Mesenchymal stem cell (in vitro differentiated cells and primary cell): ENCODE measurements at regions not wholly inside any gene's neighbourhood (a gene's known extent, or its start where the extent isn't known, plus 50 kb on each side); places are given as distances from the start of the nearest gene placed in this dataset.
"Not testable (repeated sequence)": the region's sequence is repeated elsewhere in the genome, so short reads cannot be mapped to it uniquely, and the experiment has no call there.

Experiments
- DNase-seq: peaks from one replicate; pipeline ENCODE4 v3.0.0-alpha.2; 2013
- H2AFZ ChIP-seq: one replicate; pipeline ENCODE4 v1.6.1; 2013; ENCODE audit warnings: low read depth, mild to moderate bottlenecking, control low read depth, inconsistent platforms, low read length, moderate library complexity
- H2AK5ac ChIP-seq: 2 replicates; pipeline ENCODE4 v1.6.1; 2013; ENCODE audit warnings: low read length, moderate library complexity, mild to moderate bottlenecking, inconsistent platforms; ENCODE audit not compliant: severe bottlenecking
- H2BK120ac ChIP-seq: one replicate; pipeline ENCODE4 v1.6.1; 2013; ENCODE audit warnings: low read depth, mild to moderate bottlenecking, inconsistent platforms, low read length, moderate library complexity
- H2BK12ac ChIP-seq, 2 experiments: one replicate each; pipeline ENCODE4 v1.6.1; 2013; ENCODE audit warnings: inconsistent platforms in 2 of 2, low read length in 2 of 2, mild to moderate bottlenecking in 2 of 2, moderate library complexity in 2 of 2, control low read depth in 1 of 2
- H2BK15ac ChIP-seq: one replicate; pipeline ENCODE4 v1.6.1; 2013; ENCODE audit warnings: mild to moderate bottlenecking, low read depth, inconsistent platforms; ENCODE audit not compliant: poor library complexity, severe bottlenecking
- H2BK5ac ChIP-seq: 2 replicates; pipeline ENCODE4 v1.6.1; 2013; ENCODE audit warnings: low read depth, mild to moderate bottlenecking, low read length, control low read depth, inconsistent platforms; ENCODE audit not compliant: poor library complexity, severe bottlenecking
- H3K14ac ChIP-seq, 2 experiments: one replicate each; pipeline ENCODE4 v1.6.1; 2013; ENCODE audit warnings: inconsistent platforms in 2 of 2, low read length in 2 of 2, control low read depth in 1 of 2, mild to moderate bottlenecking in 1 of 2, moderate library complexity in 1 of 2
- H3K18ac ChIP-seq, 2 experiments: one replicate each; pipeline ENCODE4 v1.6.1; 2013; ENCODE audit warnings: inconsistent platforms in 2 of 2, low read length in 2 of 2, control low read depth in 1 of 2, low read depth in 1 of 2, mild to moderate bottlenecking in 1 of 2
- H3K23ac ChIP-seq, 2 experiments: one replicate each; pipeline ENCODE4 v1.6.1; 2013; ENCODE audit warnings: inconsistent platforms in 2 of 2, low read length in 2 of 2, mild to moderate bottlenecking in 2 of 2, moderate library complexity in 2 of 2, control low read depth in 1 of 2
- H3K27ac ChIP-seq: 2 replicates; pipeline ENCODE4 v1.5.1; 2013; ENCODE audit warnings: mild to moderate bottlenecking, moderate library complexity, low read length, control low read depth, inconsistent platforms; ENCODE audit not compliant: poor library complexity, severe bottlenecking
- H3K27me3 ChIP-seq, 2 experiments: 2 replicates each; pipeline versions ENCODE4 v1.6.1 to v1.7.0; 2013; ENCODE audit warnings: low read length in 2 of 2, mild to moderate bottlenecking in 2 of 2, moderate library complexity in 2 of 2, control low read depth in 1 of 2, inconsistent platforms in 1 of 2; ENCODE audit not compliant: control insufficient read depth in 1 of 2, insufficient read depth in 1 of 2
- H3K36me3 ChIP-seq, 2 experiments: 2 replicates each; pipeline versions ENCODE4 v1.6.1 to v1.7.0; 2013; ENCODE audit warnings: low read length in 2 of 2, control low read depth in 1 of 2, inconsistent platforms in 1 of 2, low read depth in 1 of 2, mild to moderate bottlenecking in 1 of 2; ENCODE audit not compliant: insufficient read depth in 2 of 2, control insufficient read depth in 1 of 2
- H3K4ac ChIP-seq, 2 experiments: one replicate each; pipeline ENCODE4 v1.6.1; 2013; ENCODE audit warnings: inconsistent platforms in 2 of 2, low read length in 2 of 2, mild to moderate bottlenecking in 2 of 2, moderate library complexity in 2 of 2, control low read depth in 1 of 2, low read depth in 1 of 2
- H3K4me1 ChIP-seq: 2 replicates; pipeline ENCODE4 v1.6.1; 2013; ENCODE audit warnings: low read depth, low read length, control low read depth; ENCODE audit not compliant: control insufficient read depth, insufficient read depth
- H3K4me2 ChIP-seq: 2 replicates; pipeline ENCODE4 v1.6.1; 2013; ENCODE audit warnings: low read length, mild to moderate bottlenecking, inconsistent platforms; ENCODE audit not compliant: poor library complexity, severe bottlenecking
- H3K4me3 ChIP-seq, 2 experiments: 2 replicates each; pipeline versions ENCODE4 v1.5.1 to v1.7.0; 2013; ENCODE audit warnings: low read length in 2 of 2, mild to moderate bottlenecking in 2 of 2, control low read depth in 1 of 2, low read depth in 1 of 2; ENCODE audit not compliant: insufficient read depth in 1 of 2
- H3K79me1 ChIP-seq: replicated peaks from 2 replicates; pipeline ENCODE4 v1.6.1; 2013; ENCODE audit warnings: mild to moderate bottlenecking, control low read depth, low read length, inconsistent platforms; ENCODE audit not compliant: poor library complexity, severe bottlenecking
- H3K9ac ChIP-seq: 2 replicates; pipeline ENCODE4 v1.7.0; 2013; ENCODE audit warnings: mild to moderate bottlenecking, low read length, moderate library complexity
- H3K9me3 ChIP-seq: 2 replicates; pipeline ENCODE4 v1.7.0; 2013; ENCODE audit warnings: mild to moderate bottlenecking, low read length; ENCODE audit not compliant: control insufficient read depth
- H4K8ac ChIP-seq: one replicate; pipeline ENCODE4 v1.6.1; 2013; ENCODE audit warnings: inconsistent platforms, mild to moderate bottlenecking, low read length, moderate library complexity
- H4K91ac ChIP-seq: one replicate; pipeline ENCODE4 v1.6.1; 2013; ENCODE audit warnings: mild to moderate bottlenecking, low read length, inconsistent platforms
- WGBS: methylation state at CpG from one replicate; pipeline ENCODE4 v1.1.7; 2013; ENCODE audit warnings: mixed read lengths; 5-methylcytosine and 5-hydroxymethylcytosine counted together

DNA sequence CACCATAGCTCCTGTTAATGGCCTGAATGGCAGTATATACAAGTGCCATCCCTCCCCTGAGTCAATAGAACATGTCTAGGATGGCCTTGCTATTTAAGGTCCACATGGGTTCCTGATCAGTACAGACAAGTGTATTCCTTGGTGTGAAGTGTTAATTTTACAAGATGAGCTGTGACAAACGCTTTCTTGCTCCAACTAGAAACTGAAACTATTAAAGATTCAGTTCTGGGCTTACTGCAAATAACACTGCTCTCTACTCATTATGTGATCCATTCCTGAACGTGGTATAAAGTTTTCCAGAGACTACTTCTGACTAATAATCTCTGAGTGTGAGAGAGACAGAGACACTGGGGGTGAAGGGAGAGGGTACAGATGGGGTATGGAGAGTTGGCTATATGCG is 198.0 kb upstream of the FBXL4 start:
- Histone ChIP-seq H3K14ac (no peak overlapping the region), H3K23ac (no peak overlapping the region), H4K91ac (no peak overlapping the region), H2BK5ac (no peak overlapping the region), H2AK5ac (no peak overlapping the region), H3K79me1 (no peaks in the 10 kb centered on the region), H3K4me3 (no peak overlapping the region), H3K27ac (no peak overlapping the region), H3K36me3 (no peaks in the 10 kb centered on the region), H2BK120ac (no peak overlapping the region), H3K9me3 (no peaks in the 10 kb centered on the region), H2BK15ac (no peak overlapping the region), H3K18ac (no peak overlapping the region), H3K27me3 (no peaks in the 10 kb centered on the region), H2BK12ac (no peak overlapping the region), H2AFZ (no peak overlapping the region), H3K9ac (no peak overlapping the region), H3K4ac (no peak overlapping the region), H3K4me2 (no peak overlapping the region), H4K8ac (no peak overlapping the region), H3K4me1 (no peaks in the 10 kb centered on the region)
- DNase-seq, result no peak
- WGBS, result 33% methylated on average over 1 of the region's 3 CpGs

GRCh38 chr6:99143108-99143861 is 195.5 kb upstream of the FBXL4 start:
- Histone ChIP-seq H2BK15ac (no peak overlapping the region), H3K79me1 (no peaks in the 10 kb centered on the region), H3K27ac (no peak overlapping the region), H2BK5ac (no peak overlapping the region), H3K4ac (no peak overlapping the region), H2BK12ac (no peak overlapping the region), H2AK5ac (no peak overlapping the region), H4K8ac (no peak overlapping the region), H2BK120ac (no peak overlapping the region), H3K4me2 (no peak overlapping the region), H3K14ac (no peak overlapping the region), H3K4me1 (no peaks in the 10 kb centered on the region), H3K36me3 (no peaks in the 10 kb centered on the region), H3K9ac (no peak overlapping the region), H3K18ac (no peak overlapping the region), H4K91ac (no peak overlapping the region), H3K27me3 (no peaks in the 10 kb centered on the region), H3K4me3 (no peak overlapping the region), H3K9me3 (no peaks in the 10 kb centered on the region), H3K23ac (no peak overlapping the region), H2AFZ (no peak overlapping the region)
- DNase-seq, result no peak
- WGBS, result 66% methylated on average over 5 of the region's 5 CpGs

GRCh38 chr6:99141906-99142305 is 194.2 kb upstream of the FBXL4 start:
- not testable (repeated sequence) for H3K4me2 ChIP-seq, H3K27ac ChIP-seq, H3K23ac ChIP-seq, H2BK15ac ChIP-seq, H4K8ac ChIP-seq, H2BK12ac ChIP-seq, DNase-seq, H3K9ac ChIP-seq, H3K14ac ChIP-seq, H3K18ac ChIP-seq, H4K91ac ChIP-seq, H3K36me3 ChIP-seq, H3K4me1 ChIP-seq, H3K27me3 ChIP-seq, H3K9me3 ChIP-seq, H3K4ac ChIP-seq, H3K79me1 ChIP-seq, H2AK5ac ChIP-seq, H3K4me3 ChIP-seq, H2BK120ac ChIP-seq, H2BK5ac ChIP-seq, H2AFZ ChIP-seq
- 93% methylated on average over 7 of the region's 29 CpGs for WGBS

DNA sequence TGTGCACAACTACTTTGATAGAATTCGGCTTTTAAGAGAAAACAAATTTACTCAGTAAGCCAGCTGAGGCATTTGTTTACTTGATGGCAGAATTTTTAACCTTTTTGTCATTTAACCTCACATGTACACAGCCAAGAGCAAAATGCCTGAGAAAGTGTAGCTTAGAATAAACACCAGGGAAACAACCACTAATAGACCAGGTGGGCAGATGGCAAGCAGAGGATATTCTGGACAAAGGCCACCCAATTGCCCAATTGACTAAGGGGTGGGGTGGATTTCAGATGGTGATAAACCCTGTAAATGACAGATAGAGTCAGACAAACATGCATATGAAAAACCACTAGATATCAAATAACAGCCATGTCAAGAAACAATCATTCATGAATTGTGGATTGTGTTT is 190.7 kb upstream of the FBXL4 start:
- H3K23ac ChIP-seq, result no peak overlapping the region
- no peak overlapping the region for H3K18ac ChIP-seq
- H3K4me3 ChIP-seq, result no peak overlapping the region
- H3K36me3 ChIP-seq, result no peaks in the 10 kb centered on the region
- no peak overlapping the region for H2AK5ac ChIP-seq
- H3K4me2 ChIP-seq, result no peak overlapping the region
- no peak overlapping the region for H2BK5ac ChIP-seq
- H3K27ac ChIP-seq, result no peak overlapping the region
- H2BK15ac ChIP-seq, result no peak overlapping the region
- H3K9me3 ChIP-seq, result no peaks in the 10 kb centered on the region
- no peak overlapping the region for H3K4ac ChIP-seq
- no peaks in the 10 kb centered on the region for H3K4me1 ChIP-seq
- H4K8ac ChIP-seq, result no peak overlapping the region
- H3K14ac ChIP-seq, result no peak overlapping the region
- no peak overlapping the region for H2BK120ac ChIP-seq
- no peak for DNase-seq
- 44% methylated on average over 1 of the region's 1 CpG for WGBS
- H3K27me3 ChIP-seq, result peaks cover 0 to 5% of the 10 kb centered on the region in 2 experiments
- H2BK12ac ChIP-seq, result no peak overlapping the region
- no peak overlapping the region for H4K91ac ChIP-seq
- H2AFZ ChIP-seq, result no peak overlapping the region
- H3K79me1 ChIP-seq, result no peaks in the 10 kb centered on the region
- no peak overlapping the region for H3K9ac ChIP-seq
